ENCODE measurements at regions not wholly inside any gene's neighbourhood (a gene's known extent, or its start where the extent isn't known, plus 50 kb on each side); places are given as distances from the start of the nearest gene placed in this dataset.

DNA sequence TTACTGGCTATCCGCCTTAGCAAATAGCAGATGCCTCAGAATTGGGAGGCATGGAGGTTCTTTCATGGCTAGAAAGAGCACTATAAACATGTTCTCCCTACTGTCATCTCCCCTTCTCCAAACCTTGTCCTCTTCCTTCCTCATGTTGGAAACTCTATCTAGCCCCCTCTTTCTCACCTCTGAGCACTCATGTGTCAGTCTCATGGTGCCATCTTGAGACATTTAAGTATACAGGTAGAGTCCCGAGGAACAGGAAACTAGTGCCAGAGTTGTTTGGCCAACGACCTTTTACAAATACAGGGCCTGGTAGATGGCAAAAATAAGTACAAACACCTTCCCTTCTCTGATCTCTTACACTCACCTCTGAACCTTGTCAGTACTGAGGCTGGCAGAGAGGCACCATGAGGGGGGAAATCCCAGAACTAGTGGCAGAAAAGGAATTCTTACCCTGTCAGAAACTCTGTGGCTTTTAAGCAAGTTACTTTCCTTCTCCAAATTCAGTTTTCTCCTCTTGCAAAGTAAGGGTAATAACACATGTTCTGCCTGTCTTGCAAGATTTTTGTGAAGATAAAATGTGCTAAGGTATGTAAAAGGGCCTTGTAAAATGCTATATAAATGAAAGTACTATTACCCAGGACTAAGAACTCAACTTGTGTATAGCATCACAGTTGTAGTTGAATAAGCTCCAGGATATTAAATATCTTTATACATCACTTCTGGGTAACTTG is 94.1 kb upstream of the SNX2 start:
- TF ChIP-seq, protein P1, sequence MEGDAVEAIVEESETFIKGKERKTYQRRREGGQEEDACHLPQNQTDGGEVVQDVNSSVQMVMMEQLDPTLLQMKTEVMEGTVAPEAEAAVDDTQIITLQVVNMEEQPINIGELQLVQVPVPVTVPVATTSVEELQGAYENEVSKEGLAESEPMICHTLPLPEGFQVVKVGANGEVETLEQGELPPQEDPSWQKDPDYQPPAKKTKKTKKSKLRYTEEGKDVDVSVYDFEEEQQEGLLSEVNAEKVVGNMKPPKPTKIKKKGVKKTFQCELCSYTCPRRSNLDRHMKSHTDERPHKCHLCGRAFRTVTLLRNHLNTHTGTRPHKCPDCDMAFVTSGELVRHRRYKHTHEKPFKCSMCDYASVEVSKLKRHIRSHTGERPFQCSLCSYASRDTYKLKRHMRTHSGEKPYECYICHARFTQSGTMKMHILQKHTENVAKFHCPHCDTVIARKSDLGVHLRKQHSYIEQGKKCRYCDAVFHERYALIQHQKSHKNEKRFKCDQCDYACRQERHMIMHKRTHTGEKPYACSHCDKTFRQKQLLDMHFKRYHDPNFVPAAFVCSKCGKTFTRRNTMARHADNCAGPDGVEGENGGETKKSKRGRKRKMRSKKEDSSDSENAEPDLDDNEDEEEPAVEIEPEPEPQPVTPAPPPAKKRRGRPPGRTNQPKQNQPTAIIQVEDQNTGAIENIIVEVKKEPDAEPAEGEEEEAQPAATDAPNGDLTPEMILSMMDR (IDR thresholded peaks at IDR 0.05) = no peak
- no peak for TF ChIP-seq POLR2A (IDR thresholded peaks at IDR 0.05)

All from Peyer's patch (tissue), 4 donors.